Upper lobe of left lung (tissue), 6 donors: ENCODE measurements at regions not wholly inside any gene's neighbourhood (a gene's known extent, or its start where the extent isn't known, plus 50 kb on each side); places are given as distances from the start of the nearest gene placed in this dataset.

ENCODE experiments used
- ATAC-seq, 2 donors: fragments of 200-7000 bp; cut with Tn5 transposase; one replicate each; pipeline ENCODE4 v1.9.1; 2022; ENCODE audit warnings: mild to moderate bottlenecking in 2 of 2, moderate library complexity in 2 of 2; ENCODE audit not compliant: low FRiP score in 2 of 2
- DNase-seq, 2 donors: peaks; one replicate each; pipeline ENCODE4 v3.0.0-alpha.2; 2019 to 2020
- H3K27ac ChIP-seq, 4 donors: fragments of 200-600 bp; sonication (generic); one replicate each; pipeline ENCODE4 v1.5.1; 2016 to 2019
- H3K27me3 ChIP-seq, 4 donors: fragments of 200-600 bp; sonication (generic); one replicate each; pipeline ENCODE4 v1.5.1; 2017 to 2019
- H3K36me3 ChIP-seq, 4 donors: fragments of 200-600 bp; sonication (generic); one replicate each; pipeline ENCODE4 v1.5.1; 2016 to 2019
- H3K4me1 ChIP-seq, 4 donors: fragments of 200-600 bp; sonication (generic); one replicate each; pipeline ENCODE4 v1.5.1; 2018 to 2019
- H3K4me3 ChIP-seq, 4 donors: fragments of 200-600 bp; sonication (generic); one replicate each; pipeline ENCODE4 v1.5.1; 2017 to 2019; ENCODE audit warnings: mild to moderate bottlenecking in 2 of 4, moderate library complexity in 1 of 4
- H3K9me3 ChIP-seq, 4 donors: fragments of 200-600 bp; sonication (generic); one replicate each; pipeline ENCODE4 v1.5.1; 2018 to 2019
- EP300 ChIP-seq, 4 donors: sonication (generic); formaldehyde crosslinking; IDR thresholded peaks; one replicate each; pipeline ENCODE4 v1.5.1; 2017; ENCODE audit warnings: antibody characterized with exemption in 4 of 4, control low read depth in 2 of 4
- POLR2A ChIP-seq, 4 donors: fragments of 450-650 bp; IDR thresholded peaks; one replicate each; pipeline ENCODE4 v1.5.1; 2016 to 2017; ENCODE audit warnings: antibody characterized with exemption in 4 of 4, mild to moderate bottlenecking in 2 of 4
- POLR2AphosphoS5 ChIP-seq, 2 donors: sonication (generic); formaldehyde crosslinking; IDR thresholded peaks; one replicate each; pipeline ENCODE4 v1.5.1; 2017; ENCODE audit warnings: antibody characterized with exemption in 2 of 2
- WGBS, 2 donors: methylation state at CpG; one replicate each; pipeline ENCODE4 v1.1.5; 2017 to 2018; 5-methylcytosine and 5-hydroxymethylcytosine counted together
- small RNA-seq, 4 donors: library from RNA; depleted of rRNA; stranded (forward); fragments of <200 nt; gene quantifications; one replicate each; pipeline ENCODE3, GENCODE V24; 2016
- TF ChIP-seq, protein P1 (sequence below), 6 experiments: fragments of 450-650 bp in 4 of 6; fragments of 200-600 bp in 2 of 6; sonication (generic) in 2 of 6; IDR thresholded peaks; one replicate each; pipeline ENCODE4 v1.5.1; 2016 to 2019; ENCODE audit warnings: antibody characterized with exemption in 6 of 6
- donor health status: DM: no; HTN: no; CAD: no; lungs with moderate emphysema.
- donor health status: DM: no; HTN: yes; CAD: no; lungs with severe emphysema.

DNA sequence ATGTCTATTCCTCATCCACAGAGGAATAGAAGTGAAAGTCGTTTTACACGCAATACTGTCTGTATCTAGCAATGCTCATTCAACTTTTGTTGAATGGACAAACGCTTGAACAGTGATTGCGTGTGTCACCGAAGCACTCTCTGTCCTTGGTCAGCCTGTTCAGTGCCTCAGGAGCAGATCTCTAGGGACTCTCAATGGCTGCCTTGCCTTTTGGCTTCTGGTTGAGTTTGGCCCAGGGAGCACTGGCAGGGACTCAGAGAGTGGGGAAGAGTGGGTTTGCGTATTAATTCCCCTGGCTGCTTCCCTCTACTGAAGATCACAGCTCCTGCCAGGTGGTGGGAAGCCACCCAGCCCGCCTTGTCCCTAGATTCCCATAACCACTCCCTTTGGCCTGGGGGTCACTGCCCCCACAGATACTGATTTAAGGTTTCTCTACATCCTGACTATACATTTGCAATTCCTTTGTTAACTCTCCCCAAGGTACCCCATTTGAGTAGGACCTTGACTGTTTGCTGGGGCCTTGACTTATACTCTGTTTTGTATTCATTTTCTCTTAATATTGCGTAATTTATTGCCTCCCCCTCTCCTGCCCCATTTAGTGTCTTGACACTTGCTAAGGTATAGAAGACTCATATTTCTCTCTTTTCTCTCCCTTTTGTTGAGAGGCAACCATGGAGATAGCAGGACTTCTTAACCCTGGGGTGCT, 61.7 kb upstream of the USP24 start:
- Histone ChIP-seq H3K27me3 (no peaks in the 10 kb centered on the region), H3K4me3 (no peak overlapping the region), H3K9me3 (no peaks in the 10 kb centered on the region), H3K27ac (no peak overlapping the region), H3K36me3 (no peaks in the 10 kb centered on the region), H3K4me1 (peaks cover 0 to 6% (median 3%) of the 10 kb centered on the region in 4 donors)
- 90 to 91% methylated on average over 8 of the region's 8 CpGs for WGBS, 2 donors
- TF ChIP-seq POLR2A (IDR thresholded peaks at IDR 0.05), result no peak
- no peak for TF ChIP-seq POLR2AphosphoS5 (IDR thresholded peaks at IDR 0.05)
- no peak for TF ChIP-seq EP300 (IDR thresholded peaks at IDR 0.05)
- TF ChIP-seq, protein P1, sequence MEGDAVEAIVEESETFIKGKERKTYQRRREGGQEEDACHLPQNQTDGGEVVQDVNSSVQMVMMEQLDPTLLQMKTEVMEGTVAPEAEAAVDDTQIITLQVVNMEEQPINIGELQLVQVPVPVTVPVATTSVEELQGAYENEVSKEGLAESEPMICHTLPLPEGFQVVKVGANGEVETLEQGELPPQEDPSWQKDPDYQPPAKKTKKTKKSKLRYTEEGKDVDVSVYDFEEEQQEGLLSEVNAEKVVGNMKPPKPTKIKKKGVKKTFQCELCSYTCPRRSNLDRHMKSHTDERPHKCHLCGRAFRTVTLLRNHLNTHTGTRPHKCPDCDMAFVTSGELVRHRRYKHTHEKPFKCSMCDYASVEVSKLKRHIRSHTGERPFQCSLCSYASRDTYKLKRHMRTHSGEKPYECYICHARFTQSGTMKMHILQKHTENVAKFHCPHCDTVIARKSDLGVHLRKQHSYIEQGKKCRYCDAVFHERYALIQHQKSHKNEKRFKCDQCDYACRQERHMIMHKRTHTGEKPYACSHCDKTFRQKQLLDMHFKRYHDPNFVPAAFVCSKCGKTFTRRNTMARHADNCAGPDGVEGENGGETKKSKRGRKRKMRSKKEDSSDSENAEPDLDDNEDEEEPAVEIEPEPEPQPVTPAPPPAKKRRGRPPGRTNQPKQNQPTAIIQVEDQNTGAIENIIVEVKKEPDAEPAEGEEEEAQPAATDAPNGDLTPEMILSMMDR (IDR thresholded peaks at IDR 0.05), result no peak
- no peak for DNase-seq
- peak in 1 of 2 donors; percentile 18 for ATAC-seq

DNA sequence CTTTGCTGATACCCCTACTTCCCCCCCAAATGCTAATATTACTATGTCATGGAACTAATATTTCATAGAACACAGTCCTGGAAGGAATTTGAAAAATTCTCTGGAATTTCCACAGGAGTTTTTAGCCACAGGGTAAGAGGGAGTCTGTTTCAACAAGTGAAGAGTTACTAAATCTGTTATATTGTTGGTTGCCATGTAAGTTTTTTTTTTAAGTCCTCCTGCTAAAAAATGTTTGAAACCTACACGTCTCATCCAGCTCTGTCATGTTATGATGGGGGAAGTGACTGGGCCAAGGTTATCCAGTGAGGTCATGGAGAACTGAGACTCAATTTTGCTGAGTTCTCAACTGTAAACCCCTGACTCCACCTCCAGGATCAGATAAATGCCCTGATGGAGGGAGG, 60.8 kb upstream of the USP24 start:
- WGBS, 2 donors, result 50 to 52% methylated on average over 1 of the region's 1 CpG
- Histone ChIP-seq H3K4me1 (peaks cover 0 to 6% (median 3%) of the 10 kb centered on the region in 4 donors), H3K9me3 (no peaks in the 10 kb centered on the region), H3K4me3 (no peak overlapping the region), H3K27me3 (no peaks in the 10 kb centered on the region), H3K36me3 (no peaks in the 10 kb centered on the region), H3K27ac (no peak overlapping the region)
- ATAC-seq (peak in 1 of 2 donors; percentile 46), DNase-seq (no peak)
- TF ChIP-seq POLR2AphosphoS5 (IDR thresholded peaks at IDR 0.05) (no peak), POLR2A (IDR thresholded peaks at IDR 0.05) (no peak), EP300 (IDR thresholded peaks at IDR 0.05) (no peak)
- TF ChIP-seq, protein P1 (IDR thresholded peaks at IDR 0.05), result no peak

DNA sequence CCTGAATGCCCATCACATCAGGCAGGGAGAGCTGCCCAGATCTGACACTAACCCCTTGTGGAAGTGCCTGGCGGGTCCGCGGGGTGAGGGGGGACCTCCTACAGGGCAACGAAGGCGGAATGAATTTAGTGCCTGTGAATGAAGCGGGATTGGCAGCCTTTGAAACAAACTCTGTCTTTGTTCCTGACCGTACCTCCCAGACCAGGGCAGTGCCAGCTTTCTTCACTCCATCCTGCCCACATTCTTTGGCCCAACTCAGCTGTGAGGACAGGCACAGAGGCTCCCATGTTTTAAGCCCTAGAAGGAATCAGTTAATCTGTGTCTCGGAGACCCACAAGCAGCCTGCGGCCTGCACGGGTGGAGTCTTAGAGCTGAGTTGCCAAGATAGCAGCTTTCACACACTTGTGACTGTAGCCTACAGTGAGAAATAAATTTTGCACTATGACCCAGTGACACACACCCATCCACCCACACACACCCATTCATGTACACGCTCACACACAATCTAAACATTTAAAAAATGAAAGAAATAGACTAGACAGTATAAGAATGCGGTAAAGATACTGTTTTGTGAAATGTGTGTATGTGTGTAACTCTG, 60.1 kb upstream of the USP24 start:
- Histone ChIP-seq H3K4me3 (no peak overlapping the region), H3K27me3 (no peaks in the 10 kb centered on the region), H3K4me1 (peaks cover 0 to 6% (median 3%) of the 10 kb centered on the region in 4 donors), H3K36me3 (no peaks in the 10 kb centered on the region), H3K27ac (no peak overlapping the region), H3K9me3 (no peaks in the 10 kb centered on the region)
- TF ChIP-seq POLR2AphosphoS5 (IDR thresholded peaks at IDR 0.05) (no peak), POLR2A (IDR thresholded peaks at IDR 0.05) (no peak), EP300 (IDR thresholded peaks at IDR 0.05) (no peak)
- TF ChIP-seq, protein P1 (IDR thresholded peaks at IDR 0.05), result no peak
- ATAC-seq (no peak), DNase-seq (peak in 1 of 2 donors; percentile 30)
- 66 to 77% methylated on average over 12 of the region's 12 CpGs for WGBS, 2 donors

DNA sequence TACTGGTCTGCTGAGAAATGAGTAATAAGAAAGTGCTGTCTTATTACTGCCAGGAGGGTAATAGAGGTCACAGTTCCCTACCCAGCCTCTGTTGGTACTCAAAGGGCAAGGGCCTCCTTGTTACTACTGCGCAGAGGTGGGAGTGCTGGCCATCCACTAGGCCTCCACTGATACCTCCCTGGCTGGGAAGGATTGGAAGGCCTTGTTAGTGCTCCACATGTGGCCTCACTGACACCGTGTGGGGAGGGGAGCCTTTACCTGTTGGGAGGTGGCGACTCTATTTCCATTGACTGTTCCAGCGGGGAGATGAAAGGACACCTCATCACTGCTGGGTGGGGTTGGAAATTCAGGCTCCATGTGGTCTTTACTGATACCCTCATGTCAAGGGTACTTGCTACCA, 57.8 kb upstream of the USP24 start:
- no peaks in the 10 kb centered on the region for H3K36me3 ChIP-seq
- WGBS, 2 donors, result 70 to 80% methylated on average over 3 to 4 of the region's 4 CpGs
- H3K4me1 ChIP-seq, result peaks cover 0 to 6% (median 3%) of the 10 kb centered on the region in 4 donors
- no peak overlapping the region for H3K27ac ChIP-seq
- TF ChIP-seq EP300 (IDR thresholded peaks at IDR 0.05) (no peak), POLR2AphosphoS5 (IDR thresholded peaks at IDR 0.05) (no peak), POLR2A (IDR thresholded peaks at IDR 0.05) (no peak)
- TF ChIP-seq, protein P1 (IDR thresholded peaks at IDR 0.05), result no peak
- no peak for DNase-seq
- no peaks in the 10 kb centered on the region for H3K9me3 ChIP-seq
- no peak for ATAC-seq
- no peak overlapping the region for H3K4me3 ChIP-seq
- no peaks in the 10 kb centered on the region for H3K27me3 ChIP-seq

Small RNA genes in the stretch of these regions (small RNA-seq; reads per million reads assigned to genes)
- 0 reads per million in 4 donors for gene RF00019
- gene RNU6-830P, result 0 reads per million in 4 donors
